ENCODE measurements at regions not wholly inside any gene's neighbourhood (a gene's known extent, or its start where the extent isn't known, plus 50 kb on each side); places are given as distances from the start of the nearest gene placed in this dataset.

- TF ChIP-seq CTCF (conservative IDR thresholded peaks at IDR 0.05) = no peak
- TF ChIP-seq ZFX (IDR thresholded peaks at IDR 0.05) = no peak
Measured at GRCh38 chr10:44326474-44327030, 58.3 kb downstream of the CXCL12 start.
